Natural killer cell (primary cell): ENCODE measurements at regions not wholly inside any gene's neighbourhood (a gene's known extent, or its start where the extent isn't known, plus 50 kb on each side); places are given as distances from the start of the nearest gene placed in this dataset.

Source experiments
- ATAC-seq, 3 donors: fragments of 150-1000 bp in 2 of 3; fragments of 200-7000 bp in 1 of 3; cut with Tn5 transposase; 1 replicate in 1 of 3; 2 replicates in 2 of 3; pipeline ENCODE4 v1.10.0; 2021; ENCODE audit warnings: mild to moderate bottlenecking in 2 of 3, moderate library complexity in 2 of 3
- DNase-seq, 2 donors: peaks; one replicate each; pipeline versions ENCODE4 v3.0.0 to v3.0.0-alpha.2; 2013 to 2021; ENCODE audit warnings: mixed read lengths in 1 of 2
- H3K27ac ChIP-seq: one replicate; pipeline ENCODE4 v1.5.1; 2013; ENCODE audit warnings: mild to moderate bottlenecking, low read length
- H3K27me3 ChIP-seq: one replicate; pipeline ENCODE4 v1.6.1; 2013; ENCODE audit warnings: low read length; ENCODE audit not compliant: control insufficient read depth, insufficient read depth
- H3K36me3 ChIP-seq: one replicate; pipeline ENCODE4 v1.6.1; 2013; ENCODE audit warnings: low read length; ENCODE audit not compliant: control insufficient read depth, insufficient read depth
- H3K4me1 ChIP-seq: one replicate; pipeline ENCODE4 v1.6.1; 2013; ENCODE audit warnings: low read length; ENCODE audit not compliant: control insufficient read depth, insufficient read depth
- H3K4me3 ChIP-seq: one replicate; pipeline ENCODE4 v1.5.1; 2013; ENCODE audit warnings: low read length
- H3K9me3 ChIP-seq: one replicate; pipeline ENCODE4 v1.6.1; 2013; ENCODE audit warnings: low read length; ENCODE audit not compliant: control insufficient read depth, insufficient read depth
- H3K27ac Mint-ChIP-seq, 2 donors: one replicate each; pipeline ENCODE4 v1.8.0; 2022; ENCODE audit warnings: mild to moderate bottlenecking in 2 of 2, mixed read lengths in 2 of 2, moderate library complexity in 1 of 2
- H3K27me3 Mint-ChIP-seq, 2 donors: one replicate each; pipeline ENCODE4 v1.8.0; 2022; ENCODE audit warnings: low read depth in 2 of 2, mixed read lengths in 2 of 2
- H3K36me3 Mint-ChIP-seq: one replicate; pipeline ENCODE4 v1.8.0; 2022; ENCODE audit warnings: mixed read lengths
- H3K4me1 Mint-ChIP-seq, 2 donors: one replicate each; pipeline ENCODE4 v1.8.0; 2022; ENCODE audit warnings: mixed read lengths in 2 of 2
- H3K4me3 Mint-ChIP-seq: one replicate; pipeline ENCODE4 v1.8.0; 2022; ENCODE audit warnings: mild to moderate bottlenecking, moderate library complexity, mixed read lengths
- H3K9me3 Mint-ChIP-seq, 2 donors: one replicate each; pipeline ENCODE4 v1.8.0; 2022; ENCODE audit warnings: mixed read lengths in 2 of 2
- WGBS: methylation state at CpG from one replicate; pipeline ENCODE4 v1.1.7; 2013; ENCODE audit warnings: missing lambda C conversion rate; ENCODE audit not compliant: insufficient coverage; 5-methylcytosine and 5-hydroxymethylcytosine counted together
- intact Hi-C: fragments of 100-400 bp; cut with micrococcal nuclease; formaldehyde crosslinking; loops from one replicate; pipeline ENCODE4 v1.14.2; 2022
- TF ChIP-seq, protein P1 (sequence below): fragments of 200-600 bp; IDR thresholded peaks from one replicate; pipeline ENCODE4 v1.8.0; 2022; ENCODE audit warnings: antibody characterized with exemption

DNA sequence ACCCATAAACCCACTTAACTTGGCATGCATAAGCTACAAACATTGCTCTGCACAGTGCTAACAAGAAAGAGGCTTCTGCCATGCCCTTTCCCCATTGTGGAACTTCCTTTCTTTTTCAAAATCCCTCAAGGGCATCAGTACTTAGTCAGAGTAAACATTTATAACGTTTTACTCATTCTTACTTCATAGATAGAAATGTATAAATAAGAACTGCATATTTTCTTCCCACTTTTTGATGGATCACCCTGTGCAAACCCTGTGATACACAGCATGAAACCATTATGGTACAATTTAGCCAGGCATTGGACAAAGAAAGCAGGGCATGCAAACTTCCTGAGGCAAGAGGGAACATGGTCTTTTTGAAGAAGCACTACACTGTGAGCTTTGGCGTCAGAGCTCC lies 113.8 kb upstream of the FOXG1 start:
- no peak overlapping the region for H3K4me3 ChIP-seq
- Mint-ChIP-seq H3K36me3 (no peaks in the 10 kb centered on the region), H3K9me3 (peaks cover 9 to 11% of the 10 kb centered on the region in 2 donors), H3K27me3 (no peaks in the 10 kb centered on the region), H3K27ac (no peak overlapping the region), H3K4me1 (no peaks in the 10 kb centered on the region), H3K4me3 (no peak overlapping the region)
- DNase-seq: no peak
- H3K36me3 ChIP-seq: no peaks in the 10 kb centered on the region
- no peaks in the 10 kb centered on the region for H3K9me3 ChIP-seq
- intact Hi-C loops: no loop called here
- ATAC-seq: no peak
- WGBS: 52% methylated on average over 2 of the region's 2 CpGs
- no peaks in the 10 kb centered on the region for H3K27me3 ChIP-seq
- TF ChIP-seq, protein P1, sequence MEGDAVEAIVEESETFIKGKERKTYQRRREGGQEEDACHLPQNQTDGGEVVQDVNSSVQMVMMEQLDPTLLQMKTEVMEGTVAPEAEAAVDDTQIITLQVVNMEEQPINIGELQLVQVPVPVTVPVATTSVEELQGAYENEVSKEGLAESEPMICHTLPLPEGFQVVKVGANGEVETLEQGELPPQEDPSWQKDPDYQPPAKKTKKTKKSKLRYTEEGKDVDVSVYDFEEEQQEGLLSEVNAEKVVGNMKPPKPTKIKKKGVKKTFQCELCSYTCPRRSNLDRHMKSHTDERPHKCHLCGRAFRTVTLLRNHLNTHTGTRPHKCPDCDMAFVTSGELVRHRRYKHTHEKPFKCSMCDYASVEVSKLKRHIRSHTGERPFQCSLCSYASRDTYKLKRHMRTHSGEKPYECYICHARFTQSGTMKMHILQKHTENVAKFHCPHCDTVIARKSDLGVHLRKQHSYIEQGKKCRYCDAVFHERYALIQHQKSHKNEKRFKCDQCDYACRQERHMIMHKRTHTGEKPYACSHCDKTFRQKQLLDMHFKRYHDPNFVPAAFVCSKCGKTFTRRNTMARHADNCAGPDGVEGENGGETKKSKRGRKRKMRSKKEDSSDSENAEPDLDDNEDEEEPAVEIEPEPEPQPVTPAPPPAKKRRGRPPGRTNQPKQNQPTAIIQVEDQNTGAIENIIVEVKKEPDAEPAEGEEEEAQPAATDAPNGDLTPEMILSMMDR: no peak
- no peak overlapping the region for H3K27ac ChIP-seq
- no peaks in the 10 kb centered on the region for H3K4me1 ChIP-seq

DNA sequence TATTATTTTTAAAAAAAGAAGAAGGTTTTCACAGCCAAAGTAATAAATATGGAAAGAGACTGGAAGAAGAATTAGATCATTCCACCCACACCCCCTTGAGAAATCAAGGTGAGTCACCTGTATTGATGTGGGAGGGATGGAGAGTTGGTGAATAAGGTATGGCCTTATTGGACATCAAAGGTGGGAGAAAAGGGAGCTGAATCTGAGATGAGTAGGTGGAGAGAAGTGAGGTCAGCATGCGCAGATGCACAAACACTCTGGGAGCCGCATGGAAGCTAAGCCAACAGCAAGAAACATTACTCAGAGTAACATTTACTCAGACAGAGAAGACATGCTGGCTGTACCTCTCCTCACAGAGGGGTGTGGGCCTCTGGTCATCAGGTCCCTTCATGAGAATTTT lies 113.1 kb upstream of the FOXG1 start:
- DNase-seq: no peak
- H3K9me3 ChIP-seq: no peaks in the 10 kb centered on the region
- intact Hi-C loops: no loop called here
- no peak overlapping the region for H3K27ac Mint-ChIP-seq
- ATAC-seq: no peak
- no peak overlapping the region for H3K4me3 ChIP-seq
- TF ChIP-seq, protein P1: no peak
- H3K36me3 ChIP-seq: no peaks in the 10 kb centered on the region
- no peaks in the 10 kb centered on the region for H3K27me3 Mint-ChIP-seq
- no peaks in the 10 kb centered on the region for H3K4me1 Mint-ChIP-seq
- no peaks in the 10 kb centered on the region for H3K27me3 ChIP-seq
- peaks cover 8 to 11% of the 10 kb centered on the region in 2 donors for H3K9me3 Mint-ChIP-seq
- WGBS: 94% methylated on average over 2 of the region's 2 CpGs
- no peaks in the 10 kb centered on the region for H3K36me3 Mint-ChIP-seq
- H3K27ac ChIP-seq: no peak overlapping the region
- no peaks in the 10 kb centered on the region for H3K4me1 ChIP-seq
- H3K4me3 Mint-ChIP-seq: no peak overlapping the region

DNA sequence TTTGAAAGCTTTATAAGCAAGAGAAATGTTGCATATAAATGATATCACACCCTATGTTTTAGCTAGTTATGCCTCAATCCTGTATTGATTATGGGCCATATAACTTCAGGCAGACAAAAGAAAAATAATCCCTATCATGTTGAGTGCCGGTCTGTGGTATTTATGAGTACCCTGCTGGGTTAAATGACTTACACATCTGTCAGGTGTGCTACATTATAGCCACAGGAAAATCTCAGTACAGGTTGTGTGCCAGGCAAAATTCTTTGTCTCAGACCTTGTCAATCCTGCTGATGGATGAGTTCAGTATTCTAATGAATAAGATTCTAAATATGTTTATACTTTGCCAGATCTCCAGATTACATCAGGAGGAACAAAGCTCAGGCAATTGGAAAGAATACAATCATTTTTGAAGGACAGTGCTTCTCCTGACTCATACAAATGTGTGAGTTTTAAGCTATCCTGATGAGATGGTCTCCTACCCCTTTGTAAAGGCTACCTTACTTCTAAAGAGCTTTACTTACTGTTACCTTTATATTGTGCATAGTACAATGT lies 109.8 kb upstream of the FOXG1 start:
- H3K36me3 Mint-ChIP-seq: no peaks in the 10 kb centered on the region
- no peaks in the 10 kb centered on the region for H3K9me3 ChIP-seq
- no peak for DNase-seq
- no peak for ATAC-seq
- no peak overlapping the region for H3K27ac ChIP-seq
- 88% methylated on average over 1 of the region's 1 CpG for WGBS
- no peaks in the 10 kb centered on the region for H3K4me1 ChIP-seq
- no peaks in the 10 kb centered on the region for H3K27me3 Mint-ChIP-seq
- H3K27me3 ChIP-seq: no peaks in the 10 kb centered on the region
- no peak overlapping the region for H3K4me3 ChIP-seq
- no peak overlapping the region for H3K4me3 Mint-ChIP-seq
- H3K9me3 Mint-ChIP-seq: peaks cover 5 to 6% of the 10 kb centered on the region in 2 donors
- no peaks in the 10 kb centered on the region for H3K4me1 Mint-ChIP-seq
- intact Hi-C loops: no loop called here
- TF ChIP-seq, protein P1: no peak
- no peak overlapping the region for H3K27ac Mint-ChIP-seq
- H3K36me3 ChIP-seq: no peaks in the 10 kb centered on the region

DNA sequence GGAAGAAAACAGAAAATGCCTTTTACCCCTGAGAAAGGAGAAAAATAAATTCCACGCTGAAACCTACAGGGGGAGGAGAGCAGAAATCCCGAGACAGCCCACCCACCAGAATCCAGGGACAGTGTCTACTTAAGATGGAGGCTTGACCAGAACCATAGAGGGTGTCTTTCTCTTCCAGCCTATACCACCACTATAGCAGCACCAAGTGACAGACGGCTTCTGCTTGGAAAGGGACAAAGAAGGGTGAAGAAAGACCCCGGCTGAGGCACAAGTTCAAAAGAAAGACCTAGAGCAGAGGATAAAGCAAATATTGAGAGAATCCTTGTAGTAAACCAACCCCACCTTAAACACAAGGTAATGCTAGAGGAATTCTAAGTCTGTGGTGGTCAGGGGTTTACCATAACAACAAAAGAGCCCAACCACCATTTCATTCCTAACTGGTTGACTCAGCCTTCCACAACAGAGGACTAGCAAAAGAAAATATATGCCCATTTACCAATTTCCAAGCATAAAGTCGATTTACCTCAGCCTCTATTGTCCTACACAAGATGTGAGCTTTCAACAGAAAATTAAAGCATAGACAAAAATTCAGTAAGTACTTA lies 105.3 kb upstream of the FOXG1 start:
- intact Hi-C loops: no loop called here
- peaks cover 0 to 4% of the 10 kb centered on the region in 2 donors for H3K9me3 Mint-ChIP-seq
- Histone ChIP-seq H3K27me3 (no peaks in the 10 kb centered on the region), H3K9me3 (no peaks in the 10 kb centered on the region), H3K27ac (no peak overlapping the region), H3K36me3 (no peaks in the 10 kb centered on the region), H3K4me1 (no peaks in the 10 kb centered on the region), H3K4me3 (no peak overlapping the region)
- 54% methylated on average over 3 of the region's 5 CpGs for WGBS
- no peaks in the 10 kb centered on the region for H3K36me3 Mint-ChIP-seq
- H3K27ac Mint-ChIP-seq: no peak overlapping the region
- no peak for ATAC-seq
- no peak overlapping the region for H3K4me3 Mint-ChIP-seq
- no peak for DNase-seq
- H3K4me1 Mint-ChIP-seq: no peaks in the 10 kb centered on the region
- H3K27me3 Mint-ChIP-seq: no peaks in the 10 kb centered on the region
- TF ChIP-seq, protein P1: no peak
